ENCODE measurements at regions not wholly inside any gene's neighbourhood (a gene's known extent, or its start where the extent isn't known, plus 50 kb on each side); places are given as distances from the start of the nearest gene placed in this dataset.

DNA sequence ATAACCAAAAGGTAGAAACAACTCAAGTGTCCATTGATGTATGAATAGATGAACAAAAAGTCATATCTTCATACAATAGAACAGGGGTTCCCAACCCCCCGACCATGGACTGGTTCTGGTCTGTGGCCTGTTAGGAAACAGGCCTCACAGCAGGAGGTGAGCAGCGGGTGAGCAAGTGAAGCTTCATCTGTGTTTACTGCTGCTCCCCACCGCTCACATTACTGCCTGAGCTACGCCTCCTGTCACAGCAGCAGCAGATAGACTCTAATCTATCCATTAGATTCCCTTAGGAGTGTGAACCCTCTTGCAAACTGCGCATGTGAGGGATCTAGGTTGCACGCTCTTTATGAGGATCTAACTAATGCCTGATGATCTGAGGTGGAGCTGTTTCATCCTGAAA, 478.0 kb downstream of the BRINP1 start:
- Histone ChIP-seq H3K27ac (no peak overlapping the region), H3K27me3 (ENCODE audit: insufficient read depth, low read depth, severe bottlenecking) (peaks cover 13% of the 10 kb centered on the region), H3K4me3 (ENCODE audit: low read depth, low read length) (no peak overlapping the region), H3K9me3 (ENCODE audit: severe bottlenecking) (no peaks in the 10 kb centered on the region), H3K36me3 (no peaks in the 10 kb centered on the region)
- DNase-seq: no peak
- TF ChIP-seq, protein P1, sequence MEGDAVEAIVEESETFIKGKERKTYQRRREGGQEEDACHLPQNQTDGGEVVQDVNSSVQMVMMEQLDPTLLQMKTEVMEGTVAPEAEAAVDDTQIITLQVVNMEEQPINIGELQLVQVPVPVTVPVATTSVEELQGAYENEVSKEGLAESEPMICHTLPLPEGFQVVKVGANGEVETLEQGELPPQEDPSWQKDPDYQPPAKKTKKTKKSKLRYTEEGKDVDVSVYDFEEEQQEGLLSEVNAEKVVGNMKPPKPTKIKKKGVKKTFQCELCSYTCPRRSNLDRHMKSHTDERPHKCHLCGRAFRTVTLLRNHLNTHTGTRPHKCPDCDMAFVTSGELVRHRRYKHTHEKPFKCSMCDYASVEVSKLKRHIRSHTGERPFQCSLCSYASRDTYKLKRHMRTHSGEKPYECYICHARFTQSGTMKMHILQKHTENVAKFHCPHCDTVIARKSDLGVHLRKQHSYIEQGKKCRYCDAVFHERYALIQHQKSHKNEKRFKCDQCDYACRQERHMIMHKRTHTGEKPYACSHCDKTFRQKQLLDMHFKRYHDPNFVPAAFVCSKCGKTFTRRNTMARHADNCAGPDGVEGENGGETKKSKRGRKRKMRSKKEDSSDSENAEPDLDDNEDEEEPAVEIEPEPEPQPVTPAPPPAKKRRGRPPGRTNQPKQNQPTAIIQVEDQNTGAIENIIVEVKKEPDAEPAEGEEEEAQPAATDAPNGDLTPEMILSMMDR (IDR thresholded peaks at IDR 0.05; ENCODE audit: low read depth, low read length): no peak

DNA sequence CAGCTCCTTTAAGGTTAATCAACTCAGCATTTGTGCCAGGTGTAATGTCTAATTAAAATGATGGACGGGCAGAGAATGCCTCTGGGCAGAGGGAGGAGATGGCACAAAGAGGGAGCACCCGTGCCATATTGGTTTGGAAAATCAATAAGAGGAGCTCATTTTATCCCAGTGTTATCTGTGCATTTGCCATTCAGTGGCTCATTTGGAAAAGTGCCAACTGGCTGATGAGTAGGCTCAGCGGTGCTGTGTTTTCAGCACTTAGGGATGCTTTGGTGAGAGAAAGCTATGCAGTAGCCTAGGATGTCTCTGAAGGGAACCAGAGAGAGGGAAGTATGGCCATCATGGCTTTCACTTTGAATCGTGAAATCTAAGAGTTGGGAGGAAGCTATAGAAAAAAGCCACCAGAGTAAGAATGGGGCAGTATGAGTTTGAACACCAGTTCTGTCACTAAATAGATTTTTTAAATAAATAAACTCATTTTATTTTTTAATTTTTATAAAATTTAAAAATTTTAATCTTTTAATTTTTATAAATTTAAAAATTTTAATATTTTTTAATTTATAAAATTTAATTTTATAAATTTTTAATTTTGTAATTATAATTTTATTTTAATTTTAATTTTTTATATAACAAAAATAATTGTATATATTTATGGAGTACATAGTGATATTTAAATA, 472.8 kb downstream of the BRINP1 start:
- no peaks in the 10 kb centered on the region for H3K9me3 ChIP-seq (ENCODE audit: severe bottlenecking)
- no peak overlapping the region for H3K27ac ChIP-seq
- H3K4me3 ChIP-seq (ENCODE audit: low read depth, low read length): no peak overlapping the region
- DNase-seq: no peak
- H3K36me3 ChIP-seq: no peaks in the 10 kb centered on the region
- H3K27me3 ChIP-seq (ENCODE audit: insufficient read depth, low read depth, severe bottlenecking): peaks cover 6% of the 10 kb centered on the region
- TF ChIP-seq, protein P1 (IDR thresholded peaks at IDR 0.05; ENCODE audit: low read depth, low read length): no peak

DNA sequence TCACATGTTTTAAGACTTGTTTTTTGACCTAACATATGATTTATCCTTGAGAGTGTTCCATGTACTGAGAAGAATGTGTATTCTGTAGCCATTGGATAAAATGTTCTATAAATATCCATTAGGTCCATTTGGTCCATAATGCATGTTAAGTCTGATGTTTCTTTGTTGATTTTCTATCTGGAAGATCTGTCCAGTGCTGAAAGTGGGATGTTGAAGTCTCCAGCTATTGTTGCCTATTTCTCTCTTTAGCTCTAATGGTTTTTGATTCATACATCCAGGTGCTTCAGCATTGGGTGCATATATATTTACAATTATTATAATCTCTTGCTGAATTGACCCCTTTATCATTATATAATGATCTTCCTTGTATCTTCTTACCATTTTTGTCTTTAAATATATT, 451.1 kb downstream of the BRINP1 start:
- TF ChIP-seq, protein P1 (IDR thresholded peaks at IDR 0.05; ENCODE audit: low read depth, low read length): no peak
- Histone ChIP-seq H3K4me3 (ENCODE audit: low read depth, low read length) (no peak overlapping the region), H3K27ac (no peak overlapping the region), H3K9me3 (ENCODE audit: severe bottlenecking) (peaks cover 3% of the 10 kb centered on the region), H3K36me3 (no peaks in the 10 kb centered on the region), H3K27me3 (ENCODE audit: insufficient read depth, low read depth, severe bottlenecking) (no peaks in the 10 kb centered on the region)
- no peak for DNase-seq

DNA sequence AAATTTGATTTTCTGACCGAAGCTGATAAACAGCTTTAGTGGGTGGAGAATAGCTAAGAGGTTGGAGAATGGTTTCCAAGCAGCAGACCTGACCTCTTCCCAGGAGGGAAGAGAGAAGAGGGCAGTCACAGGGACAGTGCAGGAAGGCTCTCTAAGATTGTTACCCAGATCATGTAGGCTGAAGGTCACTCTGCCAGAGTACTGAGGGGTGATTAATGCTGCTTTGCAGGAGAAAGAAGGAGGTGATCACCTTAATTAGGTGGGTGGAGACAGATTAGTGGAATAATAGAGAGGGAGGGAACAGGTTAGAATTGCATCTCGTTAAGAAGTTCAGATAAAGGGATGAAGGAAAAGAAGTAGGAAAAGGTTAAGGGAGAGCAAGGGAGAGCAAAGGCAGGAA, 440.5 kb downstream of the BRINP1 start:
- peak; percentile 28 for DNase-seq
- Histone ChIP-seq H3K9me3 (ENCODE audit: severe bottlenecking) (no peaks in the 10 kb centered on the region), H3K27me3 (ENCODE audit: insufficient read depth, low read depth, severe bottlenecking) (peaks cover 3% of the 10 kb centered on the region), H3K36me3 (no peaks in the 10 kb centered on the region), H3K4me3 (ENCODE audit: low read depth, low read length) (no peak overlapping the region), H3K27ac (no peak overlapping the region)
- TF ChIP-seq, protein P1 (IDR thresholded peaks at IDR 0.05; ENCODE audit: low read depth, low read length): no peak

DNA sequence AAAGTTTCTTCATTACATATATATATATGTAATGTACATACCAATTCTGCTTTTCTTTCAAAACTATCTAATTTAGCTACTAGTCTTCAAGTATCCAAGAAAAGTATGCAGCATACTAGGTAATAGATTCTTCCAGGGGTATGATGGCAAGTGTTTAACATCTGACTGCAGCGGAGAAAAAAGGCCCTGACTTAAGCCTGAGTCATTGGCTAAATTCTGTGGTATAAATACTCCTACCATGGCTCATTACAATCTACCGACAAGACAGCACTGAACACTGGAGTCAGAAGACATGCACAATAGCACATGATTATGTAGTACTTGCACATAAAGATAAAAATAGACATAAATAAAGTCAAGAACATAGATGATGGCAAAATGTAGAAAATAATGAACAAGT, 439.9 kb downstream of the BRINP1 start:
- Histone ChIP-seq H3K27me3 (ENCODE audit: insufficient read depth, low read depth, severe bottlenecking) (peaks cover 8% of the 10 kb centered on the region), H3K27ac (no peak overlapping the region), H3K36me3 (no peaks in the 10 kb centered on the region), H3K9me3 (ENCODE audit: severe bottlenecking) (no peaks in the 10 kb centered on the region), H3K4me3 (ENCODE audit: low read depth, low read length) (no peak overlapping the region)
- no peak for DNase-seq
- TF ChIP-seq, protein P1 (IDR thresholded peaks at IDR 0.05; ENCODE audit: low read depth, low read length): no peak

DNA sequence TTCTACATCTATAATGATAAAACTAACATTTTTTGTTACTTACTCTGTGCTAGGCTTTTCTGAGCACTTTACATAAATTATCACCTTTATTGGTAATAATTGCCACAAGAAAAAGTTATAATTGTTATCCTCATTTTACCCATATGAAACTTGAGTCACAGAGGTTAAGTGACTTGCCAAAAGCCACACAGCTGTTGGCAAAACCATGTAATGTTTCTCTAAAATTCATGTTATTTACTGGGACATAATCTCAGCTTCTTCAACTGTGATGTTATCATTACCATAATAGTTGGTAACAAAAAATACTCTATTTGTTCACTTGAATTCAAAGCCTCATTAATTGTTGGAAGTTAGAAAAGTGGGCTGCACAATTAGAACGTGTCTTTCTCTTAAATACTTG, 437.3 kb downstream of the BRINP1 start:
- Histone ChIP-seq H3K36me3 (no peaks in the 10 kb centered on the region), H3K27ac (no peak overlapping the region), H3K9me3 (ENCODE audit: severe bottlenecking) (no peaks in the 10 kb centered on the region), H3K4me3 (ENCODE audit: low read depth, low read length) (no peak overlapping the region), H3K27me3 (ENCODE audit: insufficient read depth, low read depth, severe bottlenecking) (peaks cover 11% of the 10 kb centered on the region)
- no peak for DNase-seq
- TF ChIP-seq, protein P1 (IDR thresholded peaks at IDR 0.05; ENCODE audit: low read depth, low read length): no peak

All from WERI-Rb-1 (cell line).